HG02571 (cell line): ENCODE measurements at regions not wholly inside any gene's neighbourhood (a gene's known extent, or its start where the extent isn't known, plus 50 kb on each side); places are given as distances from the start of the nearest gene placed in this dataset.
"Not testable (repeated sequence)": the region's sequence is repeated elsewhere in the genome, so short reads cannot be mapped to it uniquely, and the experiment has no call there.

Experiments
- ATAC-seq: cut with Tn5 transposase; IDR thresholded peaks from one replicate; pipeline ENCODE4 v1.9.1; 2021; ENCODE audit warnings: mild to moderate bottlenecking, moderate library complexity; ENCODE audit not compliant: unreplicated experiment

- ATAC-seq: no peak
Observed at GRCh38 chr21:16113052-16113715, 383.4 kb downstream of the USP25 start.

DNA sequence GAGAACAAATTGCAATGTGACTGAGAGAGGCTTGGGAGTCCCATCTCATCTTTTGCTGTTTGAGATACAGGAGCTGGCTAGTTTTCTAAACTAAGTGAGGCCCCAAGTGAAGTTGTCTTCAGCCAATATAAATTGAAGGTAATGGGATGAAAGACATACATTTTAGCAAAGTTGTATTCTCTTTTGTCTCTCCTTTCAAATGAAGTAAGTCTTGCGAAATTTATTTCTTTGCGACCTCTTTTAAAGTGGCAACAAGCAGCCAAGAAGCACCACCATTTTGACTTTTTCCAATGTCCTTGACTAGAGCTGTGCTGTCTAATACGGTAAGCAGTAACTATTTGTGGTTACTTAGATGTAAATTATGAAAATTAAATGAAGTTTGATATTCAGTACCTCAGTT lies 385.7 kb downstream of the USP25 start:
- ATAC-seq: no peak

- no peak for ATAC-seq
Observed at GRCh38 chr21:16116069-16116468, 386.3 kb downstream of the USP25 start.

DNA sequence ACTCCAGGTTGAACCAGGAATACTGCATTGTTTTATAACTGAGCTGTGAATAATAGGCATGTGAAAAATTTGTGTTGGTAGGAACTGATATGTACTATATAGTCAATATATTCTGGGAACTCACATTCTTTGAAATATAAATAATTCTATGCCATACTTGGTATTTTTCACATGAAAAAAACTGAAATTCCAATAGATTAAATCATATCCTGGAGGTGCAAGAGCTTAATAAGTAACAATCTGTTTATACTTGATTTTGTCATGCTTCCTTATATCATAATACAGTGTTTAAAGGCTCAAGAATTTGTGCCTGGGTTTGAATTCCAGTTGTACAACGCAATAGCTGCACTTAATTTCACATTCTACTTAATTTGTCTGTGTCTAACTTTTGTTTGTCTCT lies 387.0 kb downstream of the USP25 start:
- ATAC-seq: no peak

GRCh38 chr21:16117331-16117730 lies 387.5 kb downstream of the USP25 start:
- ATAC-seq: no peak

- ATAC-seq: no peak
Observed at GRCh38 chr21:16117851-16118590, 388.2 kb downstream of the USP25 start.

DNA sequence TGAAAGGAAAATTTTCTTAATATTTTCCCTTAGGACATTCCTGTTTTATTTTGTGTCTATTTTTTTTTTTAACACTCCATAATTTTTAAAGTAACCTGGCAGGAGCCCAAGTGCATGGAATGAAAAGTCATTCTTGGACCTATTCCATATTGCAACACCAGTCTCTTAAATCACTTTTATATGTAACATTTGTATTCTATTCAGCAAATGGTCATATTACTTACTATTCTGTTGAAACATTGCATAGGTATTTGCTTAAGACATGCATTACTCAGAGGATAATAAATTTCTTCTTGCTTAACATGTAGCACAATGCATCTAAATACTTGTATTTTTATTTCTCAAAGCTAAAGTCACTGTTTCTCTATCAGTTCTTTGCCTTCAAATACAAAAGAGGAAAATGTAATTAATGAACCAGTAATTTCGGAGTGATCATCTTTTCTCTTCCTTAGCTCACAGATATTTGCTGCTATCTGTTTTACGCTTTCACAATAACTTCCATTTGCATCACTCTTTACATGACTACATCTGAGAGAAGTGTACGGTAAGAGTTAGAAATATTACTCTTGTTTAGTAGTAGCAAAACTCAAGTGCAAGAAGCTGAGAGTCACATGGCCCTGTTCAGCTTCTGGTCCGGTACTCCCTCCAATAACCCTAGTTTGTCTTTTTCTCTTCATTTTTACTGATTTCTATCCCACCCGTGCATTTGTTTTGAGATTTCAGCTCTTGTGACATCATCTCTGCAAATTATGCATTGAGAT lies 394.8 kb downstream of the USP25 start:
- ATAC-seq: no peak

- ATAC-seq: no peak
Observed at GRCh38 chr21:16125274-16125673, 395.5 kb downstream of the USP25 start.

GRCh38 chr21:16132453-16132852 lies 402.7 kb downstream of the USP25 start:
- not testable (repeated sequence) for ATAC-seq

DNA sequence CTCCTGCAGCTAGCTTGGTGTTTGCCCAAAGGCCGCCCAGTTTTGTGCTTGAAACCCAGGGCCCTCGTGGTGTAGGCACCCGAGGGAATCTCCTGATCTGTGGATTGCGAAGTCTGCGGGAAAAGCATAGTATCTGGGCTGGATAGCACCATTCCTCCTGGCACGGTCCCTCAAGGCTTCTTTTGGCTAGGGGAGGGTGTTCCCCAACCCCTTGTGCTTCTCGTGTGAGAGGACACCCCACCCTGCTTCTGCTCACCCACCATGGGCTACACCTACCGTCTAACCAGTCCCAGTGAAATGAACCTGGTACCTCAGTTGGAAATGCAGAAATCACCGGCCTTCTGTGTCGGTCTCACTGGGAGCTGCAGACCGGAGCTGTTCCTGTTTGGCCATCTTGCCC lies 403.5 kb downstream of the USP25 start:
- no peak for ATAC-seq

GRCh38 chr21:16134134-16134533 lies 404.4 kb downstream of the USP25 start:
- ATAC-seq: no peak

GRCh38 chr21:16137106-16137505 lies 407.3 kb downstream of the USP25 start:
- no peak for ATAC-seq

DNA sequence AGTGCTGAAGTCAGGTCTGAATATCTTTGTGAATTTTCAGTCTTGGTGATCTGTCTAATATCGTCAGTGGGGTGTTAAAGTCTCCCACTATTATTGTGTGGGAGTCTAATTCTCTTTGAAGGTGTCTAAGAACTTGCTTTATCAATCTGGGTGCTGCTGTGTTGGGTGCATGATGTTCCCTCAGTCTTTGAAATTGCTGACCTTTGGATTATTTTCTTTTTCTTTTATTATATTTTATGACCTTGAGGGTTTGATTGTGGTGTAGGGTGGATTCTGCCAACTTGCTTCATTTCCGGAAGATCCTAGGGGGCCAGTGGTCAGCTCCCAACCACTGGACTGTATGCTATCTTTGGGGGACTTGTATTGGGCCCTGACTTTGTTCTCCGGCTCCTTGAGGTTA lies 415.3 kb downstream of the USP25 start:
- no peak for ATAC-seq

- ATAC-seq: no peak
Observed at GRCh38 chr21:16145479-16145878, 415.7 kb downstream of the USP25 start.

DNA sequence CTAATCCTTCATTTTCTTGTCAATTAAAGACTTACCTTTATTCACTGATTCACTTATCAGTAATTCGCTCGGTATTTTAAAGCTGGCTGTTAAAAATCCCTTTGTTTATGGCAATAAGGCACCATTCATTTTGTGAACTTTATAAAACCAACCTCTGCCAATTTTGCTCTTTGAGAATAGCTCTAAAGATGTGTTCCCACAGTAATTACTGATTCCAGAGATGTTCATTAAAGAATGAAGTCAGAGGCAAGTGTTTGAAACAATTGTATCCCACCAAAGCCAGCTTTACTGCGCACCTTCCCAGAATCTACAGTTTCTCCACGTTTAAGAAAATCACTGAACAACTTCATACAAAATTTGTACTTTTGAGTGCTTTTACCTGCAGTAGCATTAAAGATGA lies 424.5 kb downstream of the USP25 start:
- no peak for ATAC-seq

GRCh38 chr21:16154951-16155635 lies 425.3 kb downstream of the USP25 start:
- no peak for ATAC-seq

DNA sequence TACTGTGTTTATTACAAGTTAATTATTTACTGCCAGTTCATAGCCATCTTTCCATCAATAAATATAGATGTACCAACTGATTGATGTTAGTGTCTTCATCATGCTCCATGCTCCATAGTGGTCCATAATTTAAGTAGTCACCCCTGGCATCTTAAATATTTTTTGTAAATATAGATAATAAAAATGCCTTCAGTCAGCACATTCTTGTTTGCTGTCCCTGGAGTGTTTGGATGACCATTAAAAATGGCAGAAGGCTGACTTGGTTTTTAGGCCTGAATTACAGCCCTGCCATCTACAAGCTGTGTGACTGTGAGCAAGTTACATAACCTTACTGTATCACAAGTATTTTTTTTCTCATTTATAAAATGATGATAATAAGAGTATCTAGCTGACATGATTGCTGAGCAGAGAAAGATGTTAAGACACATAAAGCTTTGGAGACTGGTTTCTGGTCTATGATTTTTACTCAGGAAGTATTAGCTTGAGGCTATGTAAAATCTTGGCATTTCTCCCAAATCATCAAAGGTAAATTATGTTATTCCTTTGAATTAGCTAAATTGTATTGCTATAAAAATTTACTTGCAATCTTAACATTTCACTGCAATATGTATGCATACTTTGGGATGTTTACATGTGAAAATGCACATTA lies 427.2 kb downstream of the USP25 start:
- ATAC-seq: no peak

GRCh38 chr21:16159213-16159970 lies 429.6 kb downstream of the USP25 start:
- no peak for ATAC-seq

DNA sequence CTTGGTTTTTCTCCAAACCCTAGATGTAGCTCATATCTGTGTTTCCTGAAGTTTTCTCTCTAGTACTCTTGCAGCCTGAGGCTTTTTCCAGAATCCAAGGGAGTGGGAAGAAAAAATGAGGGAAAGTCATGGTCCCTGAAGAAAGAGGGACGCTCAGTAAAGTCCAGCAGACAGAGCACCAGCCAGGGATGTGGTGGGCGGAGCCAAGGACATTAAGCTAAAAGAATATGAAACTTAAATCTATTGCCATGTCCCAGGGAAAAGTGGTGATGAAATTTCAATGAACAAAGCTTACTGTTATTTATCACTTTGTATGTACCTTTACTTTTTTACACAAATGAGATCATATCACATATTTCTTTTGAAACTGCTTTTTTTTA lies 430.2 kb downstream of the USP25 start:
- ATAC-seq: no peak

GRCh38 chr21:16162953-16163352 lies 433.2 kb downstream of the USP25 start:
- ATAC-seq: no peak
